ENCODE measurements at regions not wholly inside any gene's neighbourhood (a gene's known extent, or its start where the extent isn't known, plus 50 kb on each side); places are given as distances from the start of the nearest gene placed in this dataset.

DNA sequence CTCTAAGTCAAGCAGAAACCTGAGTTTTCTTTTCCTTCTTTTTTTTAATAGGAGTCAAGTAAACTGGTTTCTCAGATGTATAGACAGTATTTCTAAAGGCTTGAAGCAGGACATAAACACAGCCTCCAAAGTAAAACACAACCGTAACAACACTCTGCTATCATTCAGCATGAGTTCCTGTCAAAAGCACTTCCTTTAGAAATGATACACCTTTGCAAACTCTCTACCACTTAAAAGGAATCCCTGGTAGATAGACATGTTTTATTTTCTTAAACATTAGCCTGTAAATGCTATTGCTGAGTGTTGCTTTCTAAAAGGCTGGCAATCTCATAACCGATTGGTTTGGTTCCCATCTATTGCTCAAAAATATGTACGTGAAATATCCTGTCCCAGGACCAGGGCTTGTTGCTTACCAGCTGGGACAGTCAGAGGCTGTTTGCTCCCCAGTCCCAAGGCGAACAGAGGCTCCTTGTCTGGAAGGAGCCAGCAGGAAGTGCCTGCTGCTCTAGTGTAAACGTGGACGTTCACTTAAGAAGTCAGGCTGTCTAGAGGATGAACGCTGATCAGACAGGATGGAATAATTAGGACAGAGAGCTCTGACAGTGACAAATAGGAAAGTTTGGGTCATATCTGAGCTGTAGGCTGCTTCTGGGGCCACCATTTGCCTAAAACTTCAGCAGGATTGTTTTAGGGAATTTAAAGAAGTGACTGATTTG, 173.9 kb upstream of the KLF3 start:
- Mint-ChIP-seq H3K36me3 (no peaks in the 10 kb centered on the region), H3K27ac (peak overlapping the region; percentile 57), H3K4me1 (ENCODE audit: unreplicated experiment) (peaks cover 18% of the 10 kb centered on the region), H3K9me3 (no peaks in the 10 kb centered on the region), H3K27me3 (no peaks in the 10 kb centered on the region), H3K4me3 (peak overlapping the region; percentile 58)
- DNase-seq (ENCODE audit: extremely low spot score, unreplicated experiment): no peak
- no peak for TF ChIP-seq CTCF (conservative IDR thresholded peaks at IDR 0.05)

GRCh38 chr4:38490753-38491446, 173.1 kb upstream of the KLF3 start:
- no peak for TF ChIP-seq CTCF (conservative IDR thresholded peaks at IDR 0.05)
- no peak overlapping the region for H3K27ac Mint-ChIP-seq
- no peak for DNase-seq (ENCODE audit: extremely low spot score, unreplicated experiment)
- H3K9me3 Mint-ChIP-seq: no peaks in the 10 kb centered on the region
- no peaks in the 10 kb centered on the region for H3K36me3 Mint-ChIP-seq
- no peaks in the 10 kb centered on the region for H3K27me3 Mint-ChIP-seq
- peaks cover 18% of the 10 kb centered on the region for H3K4me1 Mint-ChIP-seq (ENCODE audit: unreplicated experiment)
- H3K4me3 Mint-ChIP-seq: no peak overlapping the region

DNA sequence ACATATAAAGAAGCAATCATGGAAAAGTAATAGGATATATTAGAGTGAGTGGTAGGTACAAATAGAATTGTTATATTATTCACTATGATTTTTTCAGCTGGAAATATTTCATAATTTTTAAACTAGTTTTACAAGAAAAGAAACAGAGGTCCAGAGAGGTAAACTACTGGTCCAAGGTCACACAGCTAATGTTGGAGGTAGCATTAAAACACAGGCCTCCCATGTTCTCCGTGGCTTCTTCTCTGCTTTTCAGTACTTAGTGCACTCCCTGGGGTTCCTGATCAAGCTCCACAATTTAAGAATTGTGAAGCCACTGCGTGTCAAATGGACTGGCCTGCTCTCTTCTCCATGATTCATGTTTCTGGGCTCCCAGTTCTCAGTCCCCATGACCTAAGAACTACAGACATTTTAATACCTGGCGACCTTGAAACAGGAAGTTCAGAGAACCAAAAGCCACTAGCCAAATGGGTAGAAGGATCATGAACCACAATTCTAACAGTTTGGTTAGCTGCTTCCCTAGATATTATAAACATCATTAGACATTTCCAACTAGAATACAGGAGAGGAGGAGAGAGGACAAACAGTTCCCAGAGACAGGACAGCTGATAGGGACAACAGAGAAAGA, 172.0 kb upstream of the KLF3 start:
- H3K4me1 Mint-ChIP-seq (ENCODE audit: unreplicated experiment): peaks cover 18% of the 10 kb centered on the region

GRCh38 chr4:38493066-38493465, 170.9 kb upstream of the KLF3 start:
- Mint-ChIP-seq H3K27ac (no peak overlapping the region), H3K4me1 (ENCODE audit: unreplicated experiment) (peaks cover 18% of the 10 kb centered on the region), H3K27me3 (no peaks in the 10 kb centered on the region), H3K36me3 (no peaks in the 10 kb centered on the region), H3K4me3 (no peak overlapping the region), H3K9me3 (no peaks in the 10 kb centered on the region)
- no peak for DNase-seq (ENCODE audit: extremely low spot score, unreplicated experiment)
- TF ChIP-seq CTCF (conservative IDR thresholded peaks at IDR 0.05): no peak

More for the DNA sequence above, 172.0 kb upstream of the KLF3 start:
- DNase-seq (ENCODE audit: extremely low spot score, unreplicated experiment): no peak
- TF ChIP-seq CTCF (conservative IDR thresholded peaks at IDR 0.05): no peak
- no peaks in the 10 kb centered on the region for H3K27me3 Mint-ChIP-seq
- H3K27ac Mint-ChIP-seq: no peak overlapping the region
- no peaks in the 10 kb centered on the region for H3K36me3 Mint-ChIP-seq
- no peaks in the 10 kb centered on the region for H3K9me3 Mint-ChIP-seq
- H3K4me3 Mint-ChIP-seq: no peak overlapping the region

GRCh38 chr4:38495446-38495845, 168.6 kb upstream of the KLF3 start:
- Mint-ChIP-seq H3K27ac (no peak overlapping the region), H3K4me1 (ENCODE audit: unreplicated experiment) (no peaks in the 10 kb centered on the region), H3K9me3 (no peaks in the 10 kb centered on the region), H3K4me3 (no peak overlapping the region), H3K27me3 (no peaks in the 10 kb centered on the region), H3K36me3 (no peaks in the 10 kb centered on the region)
- TF ChIP-seq CTCF (conservative IDR thresholded peaks at IDR 0.05): no peak
- no peak for DNase-seq (ENCODE audit: extremely low spot score, unreplicated experiment)

Measured in type B pancreatic cell (in vitro differentiated cells).